HEK293T (cell line): ENCODE measurements at regions not wholly inside any gene's neighbourhood (a gene's known extent, or its start where the extent isn't known, plus 50 kb on each side); places are given as distances from the start of the nearest gene placed in this dataset.

Experiments
- FOXM1 ChIP-seq: fragments of 450-650 bp; IDR thresholded peaks from 2 replicates; pipeline ENCODE4 v1.6.1; 2017; ENCODE audit warnings: mild to moderate bottlenecking, borderline replicate concordance
- L3MBTL2 ChIP-seq: fragments of 450-650 bp; conservative IDR thresholded peaks from 2 replicates; pipeline ENCODE4 v1.6.1; 2016; ENCODE audit warnings: mild to moderate bottlenecking
- LEF1 ChIP-seq: fragments of 450-650 bp; IDR thresholded peaks from 2 replicates; pipeline ENCODE4 v1.6.1; 2017; ENCODE audit warnings: mild to moderate bottlenecking, borderline replicate concordance
- NFRKB ChIP-seq: fragments of 450-650 bp; IDR thresholded peaks from 2 replicates; pipeline ENCODE4 v1.6.1; 2016; ENCODE audit warnings: mild to moderate bottlenecking, moderate library complexity
- TF ChIP-seq, protein P1 (sequence below): fragments of 450-650 bp; IDR thresholded peaks from 2 replicates; pipeline ENCODE4 v1.6.1; 2016

DNA sequence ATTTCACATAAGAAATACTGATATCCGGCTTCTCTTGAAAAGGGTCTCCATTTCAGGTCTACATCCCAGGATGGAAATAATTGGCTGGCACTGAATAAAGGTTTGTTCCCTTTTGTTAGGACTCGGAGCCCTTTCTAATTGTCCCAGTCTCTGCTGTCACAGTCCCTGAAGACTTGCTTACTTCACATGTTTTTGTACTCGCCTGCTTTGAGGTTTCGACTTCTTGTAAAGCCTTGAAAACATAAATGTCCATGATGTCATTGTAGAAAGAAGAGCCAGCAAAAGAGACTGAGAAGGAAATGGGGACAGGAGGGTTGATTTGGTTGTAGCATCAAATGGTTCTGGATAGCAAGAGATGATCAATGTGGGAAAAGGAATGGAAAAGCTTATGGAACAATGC lies 963.4 kb upstream of the SEMA6D start:
- TF ChIP-seq, protein P1, sequence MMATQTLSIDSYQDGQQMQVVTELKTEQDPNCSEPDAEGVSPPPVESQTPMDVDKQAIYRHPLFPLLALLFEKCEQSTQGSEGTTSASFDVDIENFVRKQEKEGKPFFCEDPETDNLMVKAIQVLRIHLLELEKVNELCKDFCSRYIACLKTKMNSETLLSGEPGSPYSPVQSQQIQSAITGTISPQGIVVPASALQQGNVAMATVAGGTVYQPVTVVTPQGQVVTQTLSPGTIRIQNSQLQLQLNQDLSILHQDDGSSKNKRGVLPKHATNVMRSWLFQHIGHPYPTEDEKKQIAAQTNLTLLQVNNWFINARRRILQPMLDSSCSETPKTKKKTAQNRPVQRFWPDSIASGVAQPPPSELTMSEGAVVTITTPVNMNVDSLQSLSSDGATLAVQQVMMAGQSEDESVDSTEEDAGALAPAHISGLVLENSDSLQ = no peak
- TF ChIP-seq FOXM1 (no peak), LEF1 (no peak), L3MBTL2 (no peak), NFRKB (no peak)
